Inferior parietal cortex (tissue), 1 donor: ENCODE measurements at regions not wholly inside any gene's neighbourhood (a gene's known extent, or its start where the extent isn't known, plus 50 kb on each side); places are given as distances from the start of the nearest gene placed in this dataset.

Source experiments
- DNase-seq: peaks from one replicate; pipeline ENCODE4 v3.0.0-alpha.2; 2016; ENCODE audit errors: extremely low spot score

DNA sequence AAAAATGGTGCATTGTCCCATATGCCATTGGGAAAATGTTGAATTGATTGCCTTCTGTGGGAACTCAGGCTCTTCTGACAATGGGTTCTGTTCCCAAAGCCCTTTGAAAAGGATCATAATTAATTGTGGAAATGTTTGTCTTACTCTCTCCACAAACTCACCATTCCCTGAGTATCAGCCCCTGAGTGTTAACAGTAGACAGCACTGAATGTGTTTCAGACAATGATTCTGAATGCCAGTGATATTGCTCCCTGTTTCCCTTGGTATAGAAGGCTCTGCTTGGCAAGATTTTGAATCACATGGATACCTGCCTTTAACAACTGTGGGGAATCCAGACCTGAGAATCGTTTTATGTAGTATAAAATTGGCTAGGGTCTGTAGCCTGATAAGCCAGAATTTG is 1096.8 kb downstream of the ADGRL2 start:
- DNase-seq: no peak

DNA sequence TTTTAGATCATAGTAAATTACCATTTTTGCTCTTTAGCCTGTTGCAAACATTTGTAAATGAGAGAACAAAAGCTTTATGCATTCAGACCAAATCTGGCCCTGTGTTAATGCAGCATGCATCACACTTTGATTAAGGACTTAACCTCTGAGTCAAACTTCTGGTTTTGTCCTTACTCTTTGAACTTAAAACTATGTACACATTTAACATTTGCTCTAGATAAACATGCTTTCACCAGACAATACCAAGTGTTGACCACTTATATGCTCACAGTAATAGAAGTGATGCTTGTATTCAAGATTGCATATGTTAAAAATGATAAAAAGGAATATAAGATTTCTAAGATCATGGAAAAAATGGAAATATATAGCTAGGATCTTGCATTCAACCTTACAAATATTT is 1095.3 kb downstream of the ADGRL2 start:
- DNase-seq: no peak

DNA sequence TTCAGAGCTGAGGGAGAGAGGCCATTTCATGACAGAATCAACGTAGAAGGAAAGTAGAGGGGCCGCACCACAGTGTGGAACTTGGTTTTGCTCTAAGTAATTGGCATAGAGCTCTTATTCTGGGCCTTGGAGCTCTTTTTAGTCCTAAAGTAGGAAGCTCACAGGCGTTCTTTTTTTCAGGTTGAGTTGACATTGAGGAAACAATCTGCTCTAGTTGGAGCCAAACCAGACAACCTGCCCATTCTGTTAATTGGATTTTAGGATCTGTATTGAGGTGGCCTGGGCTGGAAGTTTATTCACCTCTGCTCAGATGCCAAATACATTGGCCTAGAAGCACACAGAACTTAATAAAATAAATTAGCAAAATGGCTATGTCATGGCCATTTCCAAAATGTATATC is 1093.9 kb downstream of the ADGRL2 start:
- DNase-seq: no peak

- no peak for DNase-seq
Measured at GRCh38 chr1:82893712-82894470, 1093.2 kb downstream of the ADGRL2 start.

DNA sequence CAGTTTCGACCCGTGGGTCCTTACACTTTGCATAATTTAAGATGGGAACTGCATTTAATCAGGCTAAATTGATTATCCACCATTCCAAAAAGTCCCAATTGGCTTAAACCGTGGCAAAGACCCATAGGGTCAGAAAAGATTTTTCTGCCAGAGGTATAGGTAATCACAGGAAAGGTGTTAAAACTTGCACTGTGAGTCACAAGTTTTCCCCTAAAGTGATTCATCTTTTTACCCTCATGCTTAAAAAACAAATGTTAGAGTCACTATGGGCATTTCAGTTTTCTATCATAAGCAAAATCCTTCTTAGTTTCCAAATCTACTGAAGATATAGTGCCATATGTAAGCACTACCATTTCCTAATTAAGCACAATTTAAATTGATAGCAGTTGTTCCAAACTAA is 1079.8 kb downstream of the ADGRL2 start:
- no peak for DNase-seq

DNA sequence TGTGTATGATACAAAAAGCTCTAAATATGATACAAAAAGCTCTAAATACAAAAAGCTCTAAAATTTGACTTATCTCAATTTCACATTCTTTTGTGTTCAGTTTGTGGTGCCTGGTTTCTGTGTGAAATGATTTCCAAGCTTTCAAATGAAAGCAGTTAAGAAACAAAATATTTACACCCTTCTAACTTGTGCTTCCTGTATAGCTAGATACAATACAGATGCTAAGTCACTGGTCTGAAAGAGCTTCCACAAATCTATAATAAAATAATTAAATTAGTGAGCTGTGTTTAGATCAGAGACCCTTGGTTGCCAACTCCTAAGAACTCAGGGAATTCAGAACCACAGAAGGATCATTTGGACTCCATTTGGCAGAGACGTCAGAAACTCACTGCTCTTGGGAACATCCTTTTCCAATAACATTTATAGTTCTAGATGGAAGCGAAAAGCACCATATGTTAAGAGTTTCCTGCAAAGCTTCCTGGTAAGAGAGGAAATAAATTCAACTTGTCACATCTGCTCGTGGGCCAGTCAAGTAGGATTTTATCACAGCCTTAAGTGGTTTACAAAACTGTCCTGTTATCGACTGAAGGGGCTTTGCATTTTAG is 1079.1 kb downstream of the ADGRL2 start:
- DNase-seq: peak; percentile 11

GRCh38 chr1:82875170-82875569 is 1074.4 kb downstream of the ADGRL2 start:
- no peak for DNase-seq

DNA sequence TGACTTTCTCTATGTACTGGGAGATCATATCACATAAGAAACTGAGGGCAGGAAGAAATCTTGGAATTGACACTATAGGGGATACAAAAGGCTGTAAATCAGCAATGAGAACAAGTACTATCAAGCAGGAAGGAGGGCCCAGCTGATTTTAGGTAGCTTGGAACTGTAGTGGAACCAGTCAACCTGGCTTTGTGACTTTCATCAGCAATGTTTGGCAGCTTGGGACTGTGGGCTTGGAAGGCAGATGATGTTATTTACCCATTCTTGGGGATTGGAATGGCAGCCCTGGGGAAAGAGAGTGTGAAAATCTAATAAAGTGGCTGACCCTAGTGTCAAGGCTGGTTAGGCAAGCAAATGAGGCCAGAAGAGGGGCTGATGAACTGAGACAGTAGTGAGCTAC is 1073.3 kb downstream of the ADGRL2 start:
- DNase-seq: no peak

GRCh38 chr1:82870332-82870731 is 1069.6 kb downstream of the ADGRL2 start:
- DNase-seq: no peak

DNA sequence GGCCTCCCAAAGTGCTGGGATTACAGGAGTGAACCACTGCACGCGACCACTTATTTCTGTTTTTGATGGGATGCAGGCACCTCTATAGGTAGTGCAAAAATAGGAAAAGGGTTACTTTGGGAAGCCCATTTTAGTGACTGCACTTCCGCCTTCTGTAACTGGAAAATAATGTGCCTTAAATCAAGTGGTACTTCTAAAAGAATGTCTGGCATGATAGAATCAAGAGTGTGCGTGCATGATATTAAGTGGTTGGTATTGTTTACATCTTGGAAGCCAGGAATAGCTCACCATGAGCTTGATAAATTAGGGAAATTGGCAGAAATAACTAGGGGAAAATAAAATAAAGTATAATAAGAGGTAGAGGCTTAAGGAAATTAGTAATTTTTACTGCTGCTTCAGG is 1067.0 kb downstream of the ADGRL2 start:
- no peak for DNase-seq

- no peak for DNase-seq
Measured at GRCh38 chr1:82861749-82862148, 1061.0 kb downstream of the ADGRL2 start.

DNA sequence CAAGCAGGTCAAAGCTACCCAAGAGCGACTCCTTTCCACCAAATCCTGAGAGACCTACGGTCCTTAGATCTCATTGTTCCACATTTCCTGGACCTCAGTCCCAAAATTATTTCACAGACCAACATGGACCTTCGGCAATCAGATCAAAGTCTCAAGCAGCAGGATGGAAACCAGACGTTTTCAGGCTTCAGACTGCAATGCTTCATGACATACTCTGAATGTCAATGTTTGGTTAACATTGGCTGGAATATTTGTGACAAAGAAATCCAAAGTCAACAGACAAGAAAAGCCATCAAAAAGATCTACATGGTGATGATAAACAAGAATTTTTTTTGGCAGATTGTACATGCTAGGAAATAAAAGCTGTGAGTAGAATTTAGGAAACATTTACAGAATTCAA is 1057.3 kb downstream of the ADGRL2 start:
- DNase-seq: no peak

GRCh38 chr1:82849460-82849859 is 1048.7 kb downstream of the ADGRL2 start:
- DNase-seq: no peak

DNA sequence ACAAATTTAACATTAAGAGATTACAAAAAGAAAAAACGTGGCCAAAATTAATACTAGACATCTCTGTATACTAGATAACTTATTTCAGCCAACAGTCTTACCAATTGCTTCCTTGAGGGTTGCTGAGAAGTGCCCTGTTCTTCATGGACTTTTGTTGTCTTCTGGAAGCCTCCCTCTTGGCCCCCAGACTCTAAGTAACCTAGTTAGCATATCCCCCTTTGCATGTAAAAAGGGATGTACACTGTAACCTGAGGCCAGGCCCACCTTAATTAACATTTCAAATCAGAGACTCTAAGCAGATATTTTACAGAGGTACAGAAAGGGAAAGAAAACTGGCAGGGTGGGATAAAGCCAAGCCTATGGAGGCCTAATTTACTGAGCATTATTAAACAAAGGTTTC is 1047.3 kb downstream of the ADGRL2 start:
- DNase-seq: no peak

GRCh38 chr1:82845866-82846265 is 1045.1 kb downstream of the ADGRL2 start:
- no peak for DNase-seq

- no peak for DNase-seq
Measured at GRCh38 chr1:82844911-82845827, 1044.4 kb downstream of the ADGRL2 start.

GRCh38 chr1:82844447-82844846 is 1043.7 kb downstream of the ADGRL2 start:
- no peak for DNase-seq

DNA sequence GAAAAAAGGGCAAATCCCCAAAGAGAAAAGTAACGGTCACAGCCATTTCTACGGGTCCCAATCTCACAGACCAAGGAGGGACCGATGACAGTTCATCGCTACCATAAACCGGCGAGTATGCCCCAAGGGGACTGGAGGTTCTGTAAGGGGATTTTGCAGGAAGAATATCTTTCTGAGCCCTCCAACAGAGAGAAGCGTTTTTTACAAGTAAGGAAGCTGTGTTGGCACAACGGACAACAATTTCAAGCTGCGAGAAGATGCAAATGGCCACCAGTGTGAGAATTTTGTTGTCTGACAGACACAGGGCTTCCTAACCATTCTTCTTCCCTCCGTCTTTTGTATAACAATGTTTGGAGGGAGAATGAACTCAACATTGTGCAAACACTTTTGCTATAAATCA is 1043.1 kb downstream of the ADGRL2 start:
- no peak for DNase-seq

DNA sequence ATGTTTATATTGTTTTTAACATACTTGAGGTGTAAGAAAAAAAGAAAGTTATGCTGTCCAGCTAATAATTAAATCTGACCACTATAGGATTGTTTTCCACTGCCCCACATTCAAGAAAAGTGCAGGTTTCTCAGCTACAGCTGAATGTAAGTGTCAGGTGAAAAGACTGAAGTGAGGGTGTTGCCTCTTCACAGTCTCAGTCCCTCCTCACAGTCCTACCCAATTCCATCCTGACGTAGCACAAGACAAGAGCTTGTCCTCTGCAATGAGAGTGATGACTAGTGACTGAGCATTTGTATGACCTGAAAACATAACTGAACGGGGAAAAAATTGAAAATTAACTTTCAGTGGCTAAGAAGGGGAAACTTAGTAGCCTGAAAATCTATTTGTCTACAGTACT is 1039.5 kb downstream of the ADGRL2 start:
- no peak for DNase-seq

- no peak for DNase-seq
Measured at GRCh38 chr1:82837766-82838465, 1037.2 kb downstream of the ADGRL2 start.

GRCh38 chr1:82836973-82837680 is 1036.4 kb downstream of the ADGRL2 start:
- DNase-seq: no peak
